Prostate gland (tissue), 2 donors: ENCODE measurements at regions not wholly inside any gene's neighbourhood (a gene's known extent, or its start where the extent isn't known, plus 50 kb on each side); places are given as distances from the start of the nearest gene placed in this dataset.

Source experiments
- DNase-seq: peaks from one replicate; pipeline ENCODE4 v3.0.0-alpha.2; 2019; ENCODE audit warnings: low spot score
- H3K27ac ChIP-seq, 2 donors: fragments of 200-600 bp; sonication (generic); 2 replicates each; pipeline ENCODE4 v1.5.1; 2017 to 2019
- H3K27me3 ChIP-seq: fragments of 200-600 bp; sonication (generic); replicated peaks from 2 replicates; pipeline ENCODE4 v1.5.1; 2019; ENCODE audit not compliant: insufficient read depth
- H3K36me3 ChIP-seq, 2 donors: fragments of 200-600 bp; sonication (generic); 1 replicate in 1 of 2; 2 replicates in 1 of 2; pipeline versions ENCODE4 v1.5.1 to v1.8.1; 2017 to 2019
- H3K4me1 ChIP-seq: fragments of 200-600 bp; sonication (generic); replicated peaks from 2 replicates; pipeline ENCODE4 v1.5.1; 2019
- H3K4me3 ChIP-seq, 2 donors: fragments of 200-600 bp; sonication (generic); 2 replicates each; pipeline ENCODE4 v1.5.1; 2017 to 2019
- H3K9me3 ChIP-seq: fragments of 200-600 bp; sonication (generic); 2 replicates; pipeline ENCODE4 v1.5.1; 2017
- POLR2A ChIP-seq: fragments of 450-650 bp; IDR thresholded peaks from one replicate; pipeline ENCODE4 v1.6.1; 2016; ENCODE audit warnings: antibody characterized with exemption, mild to moderate bottlenecking
- POLR2AphosphoS5 ChIP-seq: sonication (generic); formaldehyde crosslinking; IDR thresholded peaks from one replicate; pipeline ENCODE4 v1.6.1; 2017; ENCODE audit warnings: antibody characterized with exemption
- WGBS: methylation state at CpG from one replicate; pipeline ENCODE4 v1.1.5; 2018; 5-methylcytosine and 5-hydroxymethylcytosine counted together
- intact Hi-C: fragments of 100-400 bp; cut with DNase I; formaldehyde crosslinking; loops from one replicate; pipeline ENCODE4 v1.14.2; 2022
- TF ChIP-seq, protein P1 (sequence below), 4 experiments: fragments of 200-600 bp in 2 of 4; fragments of 450-650 bp in 2 of 4; sonication (generic) in 2 of 4; IDR thresholded peaks; 1 replicate in 3 of 4; 2 replicates in 1 of 4; pipeline ENCODE4 v1.5.1; 2016 to 2019; ENCODE audit warnings: antibody characterized with exemption in 4 of 4, mild to moderate bottlenecking in 2 of 4, moderate library complexity in 2 of 4

DNA sequence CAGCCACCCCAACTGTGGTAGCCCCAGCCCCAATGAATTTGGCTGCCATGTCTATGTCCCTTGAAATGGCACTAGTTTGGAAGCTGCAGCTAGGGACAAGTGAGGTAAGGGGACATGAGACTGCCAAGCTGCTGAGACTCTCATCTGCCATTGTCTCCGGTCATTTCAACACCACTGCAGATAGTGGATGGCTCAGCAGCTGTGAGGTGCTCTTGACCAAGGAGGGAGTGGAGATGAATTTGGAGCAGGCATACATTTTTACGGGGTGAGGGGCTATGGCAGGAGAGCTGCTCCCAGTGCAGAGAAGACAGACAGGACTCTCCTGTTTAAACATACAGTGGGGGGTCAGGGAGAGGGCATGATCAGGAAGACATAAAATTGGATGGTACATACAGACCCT, 315.5 kb upstream of the CAMK1G start:
- no peak for DNase-seq
- WGBS: 93% methylated on average over 2 of the region's 2 CpGs
- Histone ChIP-seq H3K4me1 (no peaks in the 10 kb centered on the region), H3K27ac (no peak overlapping the region), H3K4me3 (no peak overlapping the region), H3K9me3 (no peaks in the 10 kb centered on the region), H3K27me3 (no peaks in the 10 kb centered on the region), H3K36me3 (no peaks in the 10 kb centered on the region)
- intact Hi-C loops: no loop called here
- TF ChIP-seq POLR2AphosphoS5 (no peak), POLR2A (no peak)
- TF ChIP-seq, protein P1, sequence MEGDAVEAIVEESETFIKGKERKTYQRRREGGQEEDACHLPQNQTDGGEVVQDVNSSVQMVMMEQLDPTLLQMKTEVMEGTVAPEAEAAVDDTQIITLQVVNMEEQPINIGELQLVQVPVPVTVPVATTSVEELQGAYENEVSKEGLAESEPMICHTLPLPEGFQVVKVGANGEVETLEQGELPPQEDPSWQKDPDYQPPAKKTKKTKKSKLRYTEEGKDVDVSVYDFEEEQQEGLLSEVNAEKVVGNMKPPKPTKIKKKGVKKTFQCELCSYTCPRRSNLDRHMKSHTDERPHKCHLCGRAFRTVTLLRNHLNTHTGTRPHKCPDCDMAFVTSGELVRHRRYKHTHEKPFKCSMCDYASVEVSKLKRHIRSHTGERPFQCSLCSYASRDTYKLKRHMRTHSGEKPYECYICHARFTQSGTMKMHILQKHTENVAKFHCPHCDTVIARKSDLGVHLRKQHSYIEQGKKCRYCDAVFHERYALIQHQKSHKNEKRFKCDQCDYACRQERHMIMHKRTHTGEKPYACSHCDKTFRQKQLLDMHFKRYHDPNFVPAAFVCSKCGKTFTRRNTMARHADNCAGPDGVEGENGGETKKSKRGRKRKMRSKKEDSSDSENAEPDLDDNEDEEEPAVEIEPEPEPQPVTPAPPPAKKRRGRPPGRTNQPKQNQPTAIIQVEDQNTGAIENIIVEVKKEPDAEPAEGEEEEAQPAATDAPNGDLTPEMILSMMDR (IDR thresholded peaks at IDR 0.05): no peak

DNA sequence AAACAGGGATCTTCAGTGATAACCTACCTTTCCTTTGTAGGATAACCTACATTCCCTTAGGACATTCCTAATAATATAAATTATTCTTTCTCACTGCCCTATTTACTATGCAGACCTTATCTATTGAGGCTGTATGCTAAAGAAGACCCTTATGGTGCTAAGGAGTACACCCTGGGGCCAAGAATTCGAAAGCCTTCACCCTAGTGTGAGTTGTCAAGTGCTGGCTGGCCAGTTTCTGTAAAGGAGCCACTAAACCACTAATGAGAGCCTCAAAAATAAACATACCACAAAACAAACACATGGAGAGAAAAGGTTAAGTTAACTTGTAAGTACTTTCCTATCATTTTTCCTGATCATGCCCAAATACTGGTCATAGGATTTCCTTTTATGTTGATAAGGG, 315.0 kb upstream of the CAMK1G start:
- no peaks in the 10 kb centered on the region for H3K36me3 ChIP-seq
- TF ChIP-seq, protein P1 (IDR thresholded peaks at IDR 0.05): no peak
- TF ChIP-seq POLR2AphosphoS5: no peak
- no peak for TF ChIP-seq POLR2A
- H3K4me1 ChIP-seq: no peaks in the 10 kb centered on the region
- 75% methylated on average over 1 of the region's 1 CpG for WGBS
- no peaks in the 10 kb centered on the region for H3K9me3 ChIP-seq
- no peak for DNase-seq
- no peaks in the 10 kb centered on the region for H3K27me3 ChIP-seq
- intact Hi-C loops: no loop called here
- H3K4me3 ChIP-seq: no peak overlapping the region
- H3K27ac ChIP-seq: no peak overlapping the region

DNA sequence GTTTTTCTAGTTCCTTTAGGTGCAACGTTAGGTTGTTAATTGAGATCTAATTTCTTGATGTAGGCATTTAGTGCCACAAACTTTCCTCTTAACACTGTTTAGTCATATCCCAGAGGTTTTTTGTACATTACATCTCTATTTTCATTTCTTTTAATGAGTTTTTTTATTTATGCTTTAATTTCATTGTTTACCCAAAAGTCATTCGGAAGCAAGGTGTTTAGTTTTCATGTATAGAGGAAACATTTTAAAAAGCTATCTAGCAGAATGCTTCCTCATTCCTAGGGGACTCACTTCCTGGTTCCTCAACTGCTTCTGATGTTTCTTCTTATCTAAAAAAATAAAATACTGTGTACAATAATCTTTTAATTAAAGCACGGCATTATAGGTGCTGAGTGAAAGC, 307.2 kb upstream of the CAMK1G start:
- Histone ChIP-seq H3K4me1 (no peaks in the 10 kb centered on the region), H3K9me3 (no peaks in the 10 kb centered on the region), H3K36me3 (no peaks in the 10 kb centered on the region), H3K27me3 (no peaks in the 10 kb centered on the region), H3K4me3 (no peak overlapping the region), H3K27ac (no peak overlapping the region)
- no peak for TF ChIP-seq POLR2AphosphoS5
- TF ChIP-seq, protein P1 (IDR thresholded peaks at IDR 0.05): no peak
- TF ChIP-seq POLR2A: no peak
- intact Hi-C loops: no loop called here
- DNase-seq: no peak
- WGBS: 40% methylated on average over 3 of the region's 3 CpGs

DNA sequence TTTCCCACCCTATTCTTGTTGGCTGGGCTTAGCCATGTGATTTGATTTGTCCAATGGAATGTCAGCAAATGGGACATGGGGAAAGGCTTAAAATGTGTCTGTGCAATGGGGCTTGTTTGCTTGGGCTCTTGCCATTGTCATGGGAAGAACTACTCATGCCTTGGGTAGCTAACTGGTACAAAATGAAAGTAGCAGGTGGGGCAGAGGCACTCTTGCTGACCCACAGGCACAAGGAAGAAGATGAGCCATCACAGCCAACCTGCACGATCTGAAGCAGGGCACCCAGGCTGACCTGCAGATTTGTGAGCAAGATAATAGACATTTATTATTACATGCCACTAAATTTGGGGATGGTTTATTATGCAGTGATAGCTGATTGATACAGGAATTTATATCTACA, 305.9 kb upstream of the CAMK1G start:
- Histone ChIP-seq H3K27me3 (no peaks in the 10 kb centered on the region), H3K4me3 (no peak overlapping the region), H3K36me3 (no peaks in the 10 kb centered on the region), H3K27ac (no peak overlapping the region), H3K9me3 (no peaks in the 10 kb centered on the region), H3K4me1 (no peaks in the 10 kb centered on the region)
- no peak for DNase-seq
- intact Hi-C loops: no loop called here
- TF ChIP-seq, protein P1 (IDR thresholded peaks at IDR 0.05): no peak
- no peak for TF ChIP-seq POLR2A
- no peak for TF ChIP-seq POLR2AphosphoS5
- WGBS: 50% methylated on average over 1 of the region's 1 CpG

DNA sequence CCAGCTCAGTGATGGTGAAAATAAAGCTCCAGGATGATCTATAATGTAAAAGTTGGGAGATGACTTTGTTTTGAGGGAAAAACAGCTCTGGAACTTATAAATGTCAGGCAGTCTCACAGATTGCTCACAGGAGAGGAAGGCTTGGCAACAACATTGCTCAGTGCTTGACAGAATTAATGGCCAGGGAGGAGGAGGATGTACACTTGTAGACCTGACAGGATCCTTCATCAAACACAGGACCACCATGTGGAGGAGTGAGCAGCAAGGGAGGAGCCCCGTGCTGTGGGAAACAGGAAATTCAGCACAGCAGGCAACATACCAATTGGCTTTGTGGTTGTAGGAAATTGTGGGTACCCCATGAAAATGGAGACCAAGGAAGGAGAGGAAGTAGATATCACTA, 291.8 kb upstream of the CAMK1G start:
- Histone ChIP-seq H3K4me1 (no peaks in the 10 kb centered on the region), H3K4me3 (no peak overlapping the region), H3K36me3 (no peaks in the 10 kb centered on the region), H3K9me3 (no peaks in the 10 kb centered on the region), H3K27me3 (no peaks in the 10 kb centered on the region), H3K27ac (no peak overlapping the region)
- intact Hi-C loops: no loop called here
- no peak for DNase-seq
- 44% methylated on average over 1 of the region's 1 CpG for WGBS
- no peak for TF ChIP-seq POLR2A
